ENCODE measurements at regions not wholly inside any gene's neighbourhood (a gene's known extent, or its start where the extent isn't known, plus 50 kb on each side); places are given as distances from the start of the nearest gene placed in this dataset.

GRCh38 chr4:10971800-10972401 is 287.3 kb upstream of the CLNK start:
- no peak overlapping the region for H3K27ac ChIP-seq (ENCODE audit: low read depth in 1 of 2, low read length in 2 of 2)
- H3K36me3 ChIP-seq (ENCODE audit: control insufficient read depth in 4 of 4, insufficient read depth in 3 of 4, low read depth in 1 of 4, low read length in 3 of 4): no peaks in the 10 kb centered on the region
- 47% methylated on average over 4 of the region's 4 CpGs for WGBS

More at GRCh38 chr4:10971800-10972401, 287.3 kb upstream of the CLNK start:
- peaks cover 0 to 3% (median 0%) of the 10 kb centered on the region in 4 donors for H3K9me3 ChIP-seq (ENCODE audit: control insufficient read depth in 4 of 4, low read length in 3 of 4)
- H3K4me3 ChIP-seq (ENCODE audit: low read depth in 1 of 3, low read length in 3 of 3): no peak overlapping the region
- no peaks in the 10 kb centered on the region for H3K27me3 ChIP-seq (ENCODE audit: control insufficient read depth in 4 of 4, insufficient read depth in 4 of 4, low read length in 3 of 4)
- TF ChIP-seq REST (IDR thresholded peaks at IDR 0.05): no peak
- TF ChIP-seq CTCF (IDR thresholded peaks at IDR 0.05; ENCODE audit: low read depth, low read length, missing input control): no peak
- TF ChIP-seq NR2F2 (IDR thresholded peaks at IDR 0.05): no peak
- no peak for TF ChIP-seq ATF3 (IDR thresholded peaks at IDR 0.05)
- no peak for TF ChIP-seq JUND (IDR thresholded peaks at IDR 0.05)
- no peak for TF ChIP-seq MAX (IDR thresholded peaks at IDR 0.05)
- no peak for TF ChIP-seq HNF4G (IDR thresholded peaks at IDR 0.05)
- TF ChIP-seq EGR1 (IDR thresholded peaks at IDR 0.05; ENCODE audit: low read depth in 2 of 2): no peak
- no peak for TF ChIP-seq TAF1 (conservative IDR thresholded peaks at IDR 0.05)
- TF ChIP-seq ZBTB33 (IDR thresholded peaks at IDR 0.05): no peak
- no peak for TF ChIP-seq YY1 (IDR thresholded peaks at IDR 0.05)
- no peak for DNase-seq (ENCODE audit: low spot score)
- no peak overlapping the region for H3K9ac ChIP-seq (ENCODE audit: low read depth in 1 of 2, low read length in 2 of 2)
- no peaks in the 10 kb centered on the region for H3K4me1 ChIP-seq (ENCODE audit: control insufficient read depth in 4 of 4, insufficient read depth in 4 of 4, low read length in 3 of 4)

Measured in liver (tissue), 8 donors.